HG02870 (cell line): ENCODE measurements at regions not wholly inside any gene's neighbourhood (a gene's known extent, or its start where the extent isn't known, plus 50 kb on each side); places are given as distances from the start of the nearest gene placed in this dataset.

Source experiments
- ATAC-seq: cut with Tn5 transposase; IDR thresholded peaks from one replicate; pipeline ENCODE4 v1.9.1; 2021; ENCODE audit warnings: mild to moderate bottlenecking, moderate library complexity; ENCODE audit not compliant: unreplicated experiment

GRCh38 chr3:144197582-144197981 is 226.0 kb downstream of the DIPK2A start:
- ATAC-seq: no peak

- ATAC-seq: no peak
Measured at GRCh38 chr3:144200004-144200403, 228.4 kb downstream of the DIPK2A start.

GRCh38 chr3:144200466-144200865 is 228.8 kb downstream of the DIPK2A start:
- no peak for ATAC-seq

GRCh38 chr3:144221761-144222160 is 250.1 kb downstream of the DIPK2A start:
- ATAC-seq: no peak

GRCh38 chr3:144229330-144229729 is 257.7 kb downstream of the DIPK2A start:
- ATAC-seq: no peak

GRCh38 chr3:144229953-144230352 is 258.3 kb downstream of the DIPK2A start:
- no peak for ATAC-seq

- ATAC-seq: no peak
Measured at GRCh38 chr3:144235489-144235888, 263.9 kb downstream of the DIPK2A start.

GRCh38 chr3:144237351-144237750 is 265.7 kb downstream of the DIPK2A start:
- no peak for ATAC-seq

GRCh38 chr3:144241404-144241803 is 269.8 kb downstream of the DIPK2A start:
- no peak for ATAC-seq

- no peak for ATAC-seq
Measured at GRCh38 chr3:144242747-144243146, 271.1 kb downstream of the DIPK2A start.

GRCh38 chr3:144244662-144245061 is 273.0 kb downstream of the DIPK2A start:
- ATAC-seq: no peak

- ATAC-seq: no peak
Measured at GRCh38 chr3:144252896-144253295, 281.3 kb downstream of the DIPK2A start.

GRCh38 chr3:144257381-144257780 is 285.8 kb downstream of the DIPK2A start:
- ATAC-seq: no peak

GRCh38 chr3:144259267-144259666 is 287.6 kb downstream of the DIPK2A start:
- no peak for ATAC-seq

GRCh38 chr3:144263706-144264105 is 292.1 kb downstream of the DIPK2A start:
- no peak for ATAC-seq

GRCh38 chr3:144264350-144264749 is 292.7 kb downstream of the DIPK2A start:
- ATAC-seq: no peak

- ATAC-seq: no peak
Measured at GRCh38 chr3:144264794-144265193, 293.2 kb downstream of the DIPK2A start.

- no peak for ATAC-seq
Measured at GRCh38 chr3:144265542-144266100, 294.0 kb downstream of the DIPK2A start.

GRCh38 chr3:144270100-144270499 is 298.5 kb downstream of the DIPK2A start:
- ATAC-seq: peak; percentile 50

GRCh38 chr3:144272680-144273079 is 301.1 kb downstream of the DIPK2A start:
- no peak for ATAC-seq

- no peak for ATAC-seq
Measured at GRCh38 chr3:144273601-144274000, 302.0 kb downstream of the DIPK2A start.

GRCh38 chr3:144275005-144275404 is 303.4 kb downstream of the DIPK2A start:
- no peak for ATAC-seq

- no peak for ATAC-seq
Measured at GRCh38 chr3:144282313-144282712, 310.7 kb downstream of the DIPK2A start.
